Suppressor macrophage (primary cell): ENCODE measurements at regions not wholly inside any gene's neighbourhood (a gene's known extent, or its start where the extent isn't known, plus 50 kb on each side); places are given as distances from the start of the nearest gene placed in this dataset.
A peak's percentile ranks its signal among the peaks of the same experiment; 100 is the strongest.
"Not testable (repeated sequence)": the region's sequence is repeated elsewhere in the genome, so short reads cannot be mapped to it uniquely, and the experiment has no call there.

Experiments
- DNase-seq, 4 experiments: peaks; one replicate each; pipeline ENCODE4 v3.0.0-alpha.2; 2020 to 2022

- not testable (repeated sequence) for DNase-seq
Measured at GRCh38 chr1:176396604-176397395, 66.2 kb upstream of the PAPPA2 start.

GRCh38 chr1:176391621-176392020 lies 71.4 kb upstream of the PAPPA2 start:
- DNase-seq: no peak

- no peak for DNase-seq
Measured at GRCh38 chr1:176384841-176385240, 78.1 kb upstream of the PAPPA2 start.

- DNase-seq: no peak
Measured at GRCh38 chr1:176382163-176382562, 80.8 kb upstream of the PAPPA2 start.

GRCh38 chr1:176379626-176380339 lies 83.2 kb upstream of the PAPPA2 start:
- no peak for DNase-seq

- peak; percentile 76 to 84 (median 82) for DNase-seq
Measured at GRCh38 chr1:176374967-176375569, 87.9 kb upstream of the PAPPA2 start.

GRCh38 chr1:176364236-176364905 lies 98.6 kb upstream of the PAPPA2 start:
- DNase-seq: no peak

GRCh38 chr1:176349135-176349715 lies 113.8 kb upstream of the PAPPA2 start:
- not testable (repeated sequence) for DNase-seq

- no peak for DNase-seq
Measured at GRCh38 chr1:176341656-176342055, 121.3 kb upstream of the PAPPA2 start.

GRCh38 chr1:176338877-176339276 lies 124.1 kb upstream of the PAPPA2 start:
- no peak for DNase-seq

- no peak for DNase-seq
Measured at GRCh38 chr1:176330782-176331181, 123.7 kb upstream of the COP1 start.

GRCh38 chr1:176325664-176326063 lies 118.6 kb upstream of the COP1 start:
- no peak for DNase-seq

GRCh38 chr1:176323472-176323871 lies 116.4 kb upstream of the COP1 start:
- no peak for DNase-seq

GRCh38 chr1:176315519-176316220 lies 108.6 kb upstream of the COP1 start:
- DNase-seq: no peak

GRCh38 chr1:176296602-176297001 lies 89.5 kb upstream of the COP1 start:
- DNase-seq: not testable (repeated sequence)

GRCh38 chr1:176285996-176286395 lies 78.9 kb upstream of the COP1 start:
- DNase-seq: no peak

- no peak for DNase-seq
Measured at GRCh38 chr1:176271572-176271971, 64.5 kb upstream of the COP1 start.
